Left lung (tissue), 4 donors: ENCODE measurements at regions not wholly inside any gene's neighbourhood (a gene's known extent, or its start where the extent isn't known, plus 50 kb on each side); places are given as distances from the start of the nearest gene placed in this dataset.

Experiments used
- ATAC-seq: fragments of 200-7000 bp; cut with Tn5 transposase; one replicate; pipeline ENCODE4 v1.9.1; 2020; ENCODE audit warnings: moderate library complexity
- DNase-seq, 4 donors: peaks; one replicate each; pipeline ENCODE4 v3.0.0-alpha.2; 2013 to 2020
- H3K27ac ChIP-seq, 2 donors: fragments of 200-600 bp; sonication (generic) in 1 of 2; one replicate each; pipeline versions ENCODE4 v1.5.0 to v1.8.0; 2020 to 2021
- H3K27me3 ChIP-seq, 2 donors: fragments of 200-600 bp; sonication (generic) in 1 of 2; one replicate each; pipeline versions ENCODE4 v1.5.0 to v1.8.0; 2020 to 2021
- H3K36me3 ChIP-seq, 2 donors: fragments of 200-600 bp; sonication (generic) in 1 of 2; one replicate each; pipeline versions ENCODE4 v1.5.0 to v1.8.0; 2020 to 2021
- H3K4me1 ChIP-seq, 2 donors: fragments of 200-600 bp; one replicate each; pipeline ENCODE4 v1.8.0; 2021
- H3K4me3 ChIP-seq, 2 donors: fragments of 200-600 bp; sonication (generic) in 1 of 2; one replicate each; pipeline versions ENCODE4 v1.5.0 to v1.8.0; 2020 to 2021; ENCODE audit warnings: mild to moderate bottlenecking in 1 of 2
- H3K9me3 ChIP-seq, 2 donors: fragments of 200-600 bp; sonication (generic) in 1 of 2; one replicate each; pipeline versions ENCODE4 v1.5.0 to v1.8.0; 2020 to 2021
- intact Hi-C, 2 donors: fragments of 100-400 bp; cut with DNase I; formaldehyde crosslinking; loops; one replicate each; pipeline versions ENCODE4 v1.11.2 to v1.14.2; 2022
- TF ChIP-seq, protein P1 (sequence below), 2 donors: fragments of 200-600 bp; sonication (generic) in 1 of 2; IDR thresholded peaks; one replicate each; pipeline versions ENCODE4 v1.5.0 to v1.8.0; 2021; ENCODE audit warnings: antibody characterized with exemption in 2 of 2
- donor health status: DM: no; HTN: yes; CAD: no.
- donor health status: DM: no; HTN: no; CAD: no.

DNA sequence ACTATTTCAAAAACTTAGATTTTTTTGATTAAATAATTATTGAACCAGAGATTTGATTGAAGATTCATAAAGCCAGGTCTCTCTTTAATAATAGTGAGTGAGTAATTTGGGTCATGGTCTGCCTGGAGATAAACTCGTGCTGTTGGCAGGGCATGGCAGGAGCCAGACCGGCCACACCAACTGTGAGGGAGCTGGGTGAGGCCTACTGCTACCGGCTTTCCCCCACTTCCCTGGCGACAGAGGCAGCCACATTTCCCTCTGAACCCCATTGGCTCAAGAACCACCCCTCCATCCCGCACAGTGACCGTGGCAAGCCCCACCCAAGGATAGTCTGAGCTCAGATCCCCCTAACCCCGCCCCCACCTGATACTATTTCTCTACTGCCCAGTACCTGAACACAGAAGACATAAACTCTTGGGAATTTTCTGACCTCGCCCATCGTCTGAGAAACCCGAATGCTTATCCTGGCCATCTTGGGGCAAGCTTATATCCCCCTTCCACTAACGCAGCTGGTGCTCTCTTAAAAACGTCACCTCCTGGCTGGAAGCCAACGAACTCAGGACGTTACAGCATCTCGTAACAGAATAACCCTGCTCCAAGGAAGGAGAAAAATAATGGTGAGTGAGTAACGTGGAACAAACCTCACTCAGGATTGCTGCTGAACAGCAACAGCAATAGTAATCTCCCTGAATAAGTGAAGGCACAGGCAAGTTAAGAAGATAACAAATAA is 627.6 kb upstream of the PCDH9 start:
- no peaks in the 10 kb centered on the region for H3K27me3 ChIP-seq
- no peak overlapping the region for H3K27ac ChIP-seq
- intact Hi-C loops = no loop called here
- no peak for DNase-seq
- no peaks in the 10 kb centered on the region for H3K36me3 ChIP-seq
- H3K4me3 ChIP-seq = no peak overlapping the region
- H3K9me3 ChIP-seq = peaks cover 0 to 6% of the 10 kb centered on the region in 2 donors
- TF ChIP-seq, protein P1, sequence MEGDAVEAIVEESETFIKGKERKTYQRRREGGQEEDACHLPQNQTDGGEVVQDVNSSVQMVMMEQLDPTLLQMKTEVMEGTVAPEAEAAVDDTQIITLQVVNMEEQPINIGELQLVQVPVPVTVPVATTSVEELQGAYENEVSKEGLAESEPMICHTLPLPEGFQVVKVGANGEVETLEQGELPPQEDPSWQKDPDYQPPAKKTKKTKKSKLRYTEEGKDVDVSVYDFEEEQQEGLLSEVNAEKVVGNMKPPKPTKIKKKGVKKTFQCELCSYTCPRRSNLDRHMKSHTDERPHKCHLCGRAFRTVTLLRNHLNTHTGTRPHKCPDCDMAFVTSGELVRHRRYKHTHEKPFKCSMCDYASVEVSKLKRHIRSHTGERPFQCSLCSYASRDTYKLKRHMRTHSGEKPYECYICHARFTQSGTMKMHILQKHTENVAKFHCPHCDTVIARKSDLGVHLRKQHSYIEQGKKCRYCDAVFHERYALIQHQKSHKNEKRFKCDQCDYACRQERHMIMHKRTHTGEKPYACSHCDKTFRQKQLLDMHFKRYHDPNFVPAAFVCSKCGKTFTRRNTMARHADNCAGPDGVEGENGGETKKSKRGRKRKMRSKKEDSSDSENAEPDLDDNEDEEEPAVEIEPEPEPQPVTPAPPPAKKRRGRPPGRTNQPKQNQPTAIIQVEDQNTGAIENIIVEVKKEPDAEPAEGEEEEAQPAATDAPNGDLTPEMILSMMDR (IDR thresholded peaks at IDR 0.05) = no peak
- no peak for ATAC-seq
- no peaks in the 10 kb centered on the region for H3K4me1 ChIP-seq

DNA sequence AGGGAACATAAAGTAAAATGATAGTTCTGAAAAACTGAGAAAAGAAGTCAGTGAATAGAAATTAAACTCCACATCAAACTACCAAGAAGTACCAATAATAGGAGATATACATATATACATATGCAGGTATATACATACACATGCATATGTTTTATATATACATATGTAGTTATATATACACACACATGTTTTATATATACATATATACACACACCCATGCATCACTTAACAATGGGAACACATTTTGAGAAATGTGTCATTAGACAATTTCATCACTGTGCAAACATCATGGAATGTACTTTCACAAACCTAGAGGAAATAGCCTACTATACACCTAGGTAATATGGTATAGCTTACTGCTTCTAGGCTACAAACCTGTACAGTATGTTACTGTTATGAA is 626.8 kb upstream of the PCDH9 start:
- no peaks in the 10 kb centered on the region for H3K4me1 ChIP-seq
- H3K27me3 ChIP-seq = no peaks in the 10 kb centered on the region
- no peak overlapping the region for H3K27ac ChIP-seq
- H3K36me3 ChIP-seq = no peaks in the 10 kb centered on the region
- H3K4me3 ChIP-seq = no peak overlapping the region
- DNase-seq (no peak), ATAC-seq (no peak)
- intact Hi-C loops = no loop called here
- TF ChIP-seq, protein P1 (IDR thresholded peaks at IDR 0.05) = no peak
- H3K9me3 ChIP-seq = peaks cover 0 to 2% of the 10 kb centered on the region in 2 donors

DNA sequence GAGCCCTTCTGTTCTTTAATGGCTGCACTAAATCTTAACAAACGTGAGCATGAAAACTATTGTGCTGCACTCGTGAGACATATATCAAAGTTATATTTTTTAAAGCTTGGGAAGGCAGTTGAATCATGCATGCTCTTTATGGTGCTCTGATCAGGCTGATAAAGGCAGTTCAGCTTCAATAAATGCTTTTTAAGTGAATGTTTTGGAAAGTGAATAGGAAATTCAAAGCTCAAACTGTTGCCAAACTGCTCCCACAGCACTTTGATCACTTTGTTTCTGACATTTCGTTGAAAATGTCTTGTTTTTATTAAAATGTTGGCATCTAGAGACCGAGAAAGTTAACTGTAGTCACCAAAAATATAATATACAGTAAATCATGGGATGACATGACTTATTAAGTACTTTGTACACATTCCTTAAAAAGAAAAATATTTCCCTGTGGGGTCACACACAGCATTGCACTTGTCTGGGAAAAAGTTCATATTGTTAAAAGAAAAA is 625.7 kb upstream of the PCDH9 start:
- TF ChIP-seq, protein P1 (IDR thresholded peaks at IDR 0.05) = no peak
- Histone ChIP-seq H3K9me3 (peaks cover 0 to 2% of the 10 kb centered on the region in 2 donors), H3K4me3 (no peak overlapping the region), H3K27me3 (no peaks in the 10 kb centered on the region), H3K36me3 (no peaks in the 10 kb centered on the region), H3K4me1 (no peaks in the 10 kb centered on the region), H3K27ac (no peak overlapping the region)
- ATAC-seq (no peak), DNase-seq (peak in 1 of 4 donors; percentile 3)
- intact Hi-C loops = no loop called here

DNA sequence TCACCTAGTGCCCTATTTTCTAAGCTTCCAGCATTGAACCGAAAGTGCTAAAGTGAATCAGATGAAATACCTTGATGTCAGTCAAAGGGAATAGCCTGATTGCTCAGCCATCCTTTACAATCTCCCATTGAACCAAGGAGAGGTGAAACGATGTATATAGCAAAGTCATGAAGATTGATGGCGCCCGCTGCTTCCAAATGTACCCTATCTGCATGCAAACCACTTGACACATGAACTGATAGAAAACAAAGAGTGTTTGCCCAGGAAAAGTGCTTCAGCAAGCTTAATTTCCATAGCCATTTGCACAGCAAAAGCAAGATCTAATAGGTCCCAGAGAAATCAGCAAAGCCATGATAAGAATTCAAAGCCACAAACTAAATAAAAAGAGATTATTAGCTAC is 624.9 kb upstream of the PCDH9 start:
- DNase-seq (no peak), ATAC-seq (no peak)
- Histone ChIP-seq H3K9me3 (no peaks in the 10 kb centered on the region), H3K27ac (no peak overlapping the region), H3K4me1 (no peaks in the 10 kb centered on the region), H3K27me3 (no peaks in the 10 kb centered on the region), H3K36me3 (no peaks in the 10 kb centered on the region), H3K4me3 (no peak overlapping the region)
- intact Hi-C loops = no loop called here
- TF ChIP-seq, protein P1 (IDR thresholded peaks at IDR 0.05) = no peak

DNA sequence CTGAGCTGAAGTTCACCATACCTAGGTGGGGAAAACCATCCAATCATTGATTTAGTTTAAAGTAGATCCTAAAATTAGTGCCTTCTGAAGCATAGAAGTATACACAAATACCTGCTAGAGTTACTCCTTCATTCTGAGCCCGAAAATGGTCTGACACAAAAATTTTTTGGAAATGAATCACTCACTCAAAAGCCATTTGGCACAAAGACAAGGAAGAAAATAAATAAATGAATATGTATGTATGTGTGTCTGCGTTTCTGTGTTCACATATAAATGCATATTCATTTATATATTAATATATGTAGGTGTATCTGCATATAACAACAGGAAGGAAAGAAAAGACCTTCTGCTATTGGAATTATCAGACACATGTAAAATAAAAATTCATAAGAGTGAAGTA is 614.4 kb upstream of the PCDH9 start:
- Histone ChIP-seq H3K4me1 (no peaks in the 10 kb centered on the region), H3K36me3 (no peaks in the 10 kb centered on the region), H3K9me3 (no peaks in the 10 kb centered on the region), H3K27ac (no peak overlapping the region), H3K27me3 (no peaks in the 10 kb centered on the region), H3K4me3 (no peak overlapping the region)
- DNase-seq = no peak
- ATAC-seq = no peak
- intact Hi-C loops = no loop called here
- TF ChIP-seq, protein P1 (IDR thresholded peaks at IDR 0.05) = no peak
